Stimulated activated naive B cell treated with anti-CD40 and anti-IgM and Interleukin-4, amounts not matched to agents 10 μg/mL and 1 μg/mL and 100 μg/mL, for 72 hours (primary cell): ENCODE measurements at regions not wholly inside any gene's neighbourhood (a gene's known extent, or its start where the extent isn't known, plus 50 kb on each side); places are given as distances from the start of the nearest gene placed in this dataset.

Experiments used
- ATAC-seq, 2 donors: fragments of 150-1000 bp; cut with Tn5 transposase; replicated peaks; 2 replicates each; pipeline ENCODE4 v1.10.0; 2021; ENCODE audit warnings: moderate library complexity in 1 of 2
- DNase-seq: peaks from one replicate; pipeline ENCODE4 v3.0.0; 2021
- H3K27ac Mint-ChIP-seq: one replicate; pipeline ENCODE4 v1.8.0; 2022; ENCODE audit warnings: mild to moderate bottlenecking, mixed read lengths
- H3K27me3 Mint-ChIP-seq, 2 donors: one replicate each; pipeline ENCODE4 v1.8.0; 2022; ENCODE audit warnings: mixed read lengths in 2 of 2
- H3K36me3 Mint-ChIP-seq, 2 donors: one replicate each; pipeline ENCODE4 v1.8.0; 2022; ENCODE audit warnings: mixed read lengths in 2 of 2, mild to moderate bottlenecking in 1 of 2
- H3K4me1 Mint-ChIP-seq, 2 donors: one replicate each; pipeline ENCODE4 v1.8.0; 2022; ENCODE audit warnings: mixed read lengths in 2 of 2, mild to moderate bottlenecking in 1 of 2
- H3K4me3 Mint-ChIP-seq, 2 donors: one replicate each; pipeline ENCODE4 v1.8.0; 2022; ENCODE audit warnings: mild to moderate bottlenecking in 2 of 2, mixed read lengths in 2 of 2, moderate library complexity in 1 of 2
- H3K9me3 Mint-ChIP-seq, 2 donors: one replicate each; pipeline ENCODE4 v1.8.0; 2022; ENCODE audit warnings: mixed read lengths in 2 of 2, mild to moderate bottlenecking in 1 of 2

DNA sequence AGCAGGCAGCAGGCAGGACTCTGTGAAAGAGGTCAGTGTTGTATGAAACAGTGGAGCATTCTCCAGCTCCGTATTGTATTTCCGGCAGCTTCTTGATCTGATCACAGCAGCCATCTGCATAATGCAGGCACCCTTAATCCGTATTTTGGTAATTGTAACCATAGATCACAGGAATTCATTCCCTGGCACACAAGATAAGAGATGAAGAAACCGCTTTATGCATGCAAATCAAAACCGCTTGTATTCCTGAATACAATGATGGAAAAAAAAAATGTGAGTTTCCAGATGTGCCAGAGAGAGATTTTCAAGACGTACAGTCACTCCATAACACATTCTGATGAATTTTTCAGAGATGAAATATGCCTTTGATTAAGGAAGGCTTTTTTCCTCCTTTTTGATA lies 221.3 kb downstream of the ACKR3 start:
- peaks cover 0 to 9% of the 10 kb centered on the region in 2 donors for H3K27me3 Mint-ChIP-seq
- no peak overlapping the region for H3K4me3 Mint-ChIP-seq
- DNase-seq (no peak), ATAC-seq (no peak)
- H3K36me3 Mint-ChIP-seq: no peaks in the 10 kb centered on the region
- no peak overlapping the region for H3K27ac Mint-ChIP-seq
- H3K4me1 Mint-ChIP-seq: peaks cover 0 to 5% of the 10 kb centered on the region in 2 donors
- H3K9me3 Mint-ChIP-seq: peaks cover 5 to 9% of the 10 kb centered on the region in 2 donors

DNA sequence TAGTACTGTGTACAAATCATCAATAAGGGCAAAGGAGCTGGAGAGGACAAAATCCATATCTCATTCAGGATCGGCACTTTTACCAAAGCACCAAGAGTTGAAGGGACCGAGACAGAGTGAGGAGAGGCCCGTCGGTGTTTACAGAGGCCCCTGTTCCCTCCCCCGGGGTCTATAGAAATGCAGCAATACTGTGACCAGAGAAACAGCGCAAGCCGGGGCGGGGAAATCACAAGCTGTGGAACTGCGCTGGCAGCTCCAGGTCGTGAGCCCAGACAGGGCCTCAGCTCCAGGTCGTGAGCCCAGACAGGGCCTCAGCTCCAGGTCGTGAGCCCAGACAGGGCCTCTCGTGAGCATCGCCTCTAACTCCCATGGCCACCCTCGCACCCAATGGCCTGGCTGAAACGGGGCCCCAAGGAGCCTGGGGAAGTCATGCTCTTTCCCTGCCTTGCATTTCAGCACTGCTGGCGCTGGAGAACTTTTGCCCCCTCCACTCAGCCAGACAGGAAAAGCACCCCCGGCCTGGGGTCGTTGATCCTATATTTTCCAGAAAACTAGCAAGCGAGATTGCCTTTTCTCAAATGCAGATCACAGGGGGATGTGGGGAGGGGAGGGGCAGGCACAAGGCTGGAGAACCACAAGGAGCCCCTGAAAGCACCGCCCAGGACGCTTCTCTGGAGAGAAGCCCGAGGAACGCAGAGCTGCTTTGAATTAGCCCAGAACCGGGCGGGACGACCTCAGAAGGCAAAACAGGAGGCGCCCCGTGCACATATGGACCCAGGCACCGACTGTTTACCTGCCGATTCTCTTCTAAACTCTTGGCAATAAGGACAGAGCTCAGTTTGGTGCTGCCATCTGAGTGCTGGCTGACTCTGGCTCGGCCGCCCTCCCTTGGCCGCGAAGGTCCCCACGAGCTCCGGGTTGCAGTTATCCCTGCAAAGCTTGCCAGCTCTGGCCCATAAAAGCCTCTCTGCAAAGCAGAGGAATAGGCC lies 223.7 kb downstream of the ACKR3 start:
- Mint-ChIP-seq H3K36me3 (no peaks in the 10 kb centered on the region), H3K4me1 (no peaks in the 10 kb centered on the region), H3K27me3 (peaks cover 0 to 9% of the 10 kb centered on the region in 2 donors), H3K9me3 (peaks cover 1 to 3% of the 10 kb centered on the region in 2 donors), H3K27ac (no peak overlapping the region), H3K4me3 (no peak overlapping the region)
- DNase-seq: no peak
- no peak for ATAC-seq

DNA sequence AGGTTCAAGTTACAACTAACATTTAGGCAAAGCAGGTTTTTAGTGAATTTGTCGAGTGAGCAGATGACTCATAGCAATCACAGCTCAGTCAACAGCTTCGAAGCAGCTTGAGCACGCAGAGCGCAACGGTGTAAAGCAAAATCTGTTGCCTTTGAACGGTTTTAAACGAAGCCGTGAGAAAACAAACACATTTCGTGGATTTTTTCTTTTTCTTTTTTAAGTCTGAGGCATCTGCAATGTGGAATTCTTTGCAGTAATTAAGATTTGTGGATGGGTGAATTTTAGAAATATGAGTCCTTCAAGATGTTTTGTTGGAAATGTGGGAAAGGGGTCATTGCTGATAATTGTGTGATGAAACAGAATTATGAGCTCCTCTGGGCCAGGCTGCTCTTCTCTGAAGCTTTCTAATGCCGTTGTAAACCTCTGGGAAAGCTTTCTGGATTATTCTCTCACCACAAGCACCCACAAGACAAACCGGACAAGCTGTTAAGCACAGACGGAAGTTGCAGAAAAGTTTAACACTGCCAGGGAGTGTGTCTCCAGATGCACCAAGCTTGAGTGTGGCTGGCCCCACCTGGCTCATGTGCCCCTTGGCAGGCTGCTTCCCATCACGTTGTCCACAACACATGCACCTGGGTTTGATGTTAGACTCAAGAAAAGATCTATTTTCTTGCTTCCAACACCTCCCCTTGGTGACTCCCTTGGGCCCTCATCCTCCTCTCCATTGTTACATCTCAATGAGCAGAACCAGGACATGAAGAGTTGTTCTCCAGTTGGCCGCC lies 224.7 kb downstream of the ACKR3 start:
- Mint-ChIP-seq H3K27me3 (peaks cover 0 to 9% of the 10 kb centered on the region in 2 donors), H3K36me3 (no peaks in the 10 kb centered on the region), H3K9me3 (peaks cover 1 to 3% of the 10 kb centered on the region in 2 donors), H3K4me3 (no peak overlapping the region), H3K4me1 (no peaks in the 10 kb centered on the region), H3K27ac (no peak overlapping the region)
- DNase-seq (no peak), ATAC-seq (no peak)

DNA sequence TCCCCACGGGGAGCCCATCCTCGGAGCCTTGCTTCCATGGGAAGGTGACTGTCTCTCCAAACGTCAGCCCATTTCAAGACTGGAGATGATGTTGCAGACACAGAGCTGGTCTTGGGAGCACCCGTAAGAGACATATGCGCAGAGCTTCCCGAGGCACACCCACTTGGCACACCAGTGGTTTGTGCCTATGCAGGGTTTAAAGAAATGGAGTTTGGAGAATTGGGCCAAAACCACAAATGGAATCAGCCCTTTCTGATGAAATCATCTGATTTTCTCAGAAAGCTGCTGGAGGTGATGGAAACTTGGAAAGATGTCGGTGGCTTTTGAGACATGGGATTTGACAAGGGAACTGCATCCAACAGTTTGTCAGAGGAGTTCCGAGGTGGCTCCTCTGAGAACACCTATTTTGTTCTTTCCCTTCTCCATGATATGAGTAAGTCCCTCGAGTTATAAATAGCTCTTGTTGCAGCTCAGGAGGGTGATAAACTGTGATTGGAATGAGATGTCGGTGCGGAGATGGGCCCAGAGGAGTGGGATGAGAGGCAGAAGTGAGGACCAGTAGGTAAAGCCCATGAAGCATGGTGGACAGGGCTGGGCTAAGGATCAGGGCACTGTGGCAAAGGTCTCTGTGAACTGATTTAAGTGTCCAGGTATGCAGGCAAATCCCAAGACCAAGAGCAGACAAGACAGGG lies 225.7 kb downstream of the ACKR3 start:
- Mint-ChIP-seq H3K4me1 (no peaks in the 10 kb centered on the region), H3K9me3 (peaks cover 2 to 5% of the 10 kb centered on the region in 2 donors), H3K4me3 (no peak overlapping the region), H3K27ac (no peak overlapping the region), H3K36me3 (no peaks in the 10 kb centered on the region), H3K27me3 (peaks cover 0 to 9% of the 10 kb centered on the region in 2 donors)
- ATAC-seq (no peak), DNase-seq (no peak)

DNA sequence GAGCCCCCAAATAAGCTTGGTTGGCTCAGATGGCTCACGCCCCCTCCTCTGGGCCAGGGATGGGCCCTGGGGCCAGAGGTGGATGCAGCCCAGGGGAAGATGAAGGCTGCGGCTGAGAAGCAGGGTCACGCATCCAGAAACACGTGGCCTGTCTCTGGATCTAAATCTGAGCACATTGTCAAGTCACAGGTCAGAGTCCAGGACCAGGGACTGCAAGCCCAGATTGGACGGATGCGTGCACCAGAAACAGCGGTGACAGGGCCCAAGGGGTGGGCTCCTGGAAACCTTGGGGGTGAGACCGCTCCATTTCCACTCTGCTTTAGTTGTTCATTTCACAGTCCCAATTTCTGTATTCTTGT lies 226.2 kb downstream of the ACKR3 start:
- Mint-ChIP-seq H3K9me3 (peaks cover 3 to 7% of the 10 kb centered on the region in 2 donors), H3K4me1 (no peaks in the 10 kb centered on the region), H3K27me3 (peaks cover 0 to 9% of the 10 kb centered on the region in 2 donors), H3K27ac (no peak overlapping the region), H3K4me3 (no peak overlapping the region), H3K36me3 (no peaks in the 10 kb centered on the region)
- ATAC-seq (no peak), DNase-seq (no peak)

DNA sequence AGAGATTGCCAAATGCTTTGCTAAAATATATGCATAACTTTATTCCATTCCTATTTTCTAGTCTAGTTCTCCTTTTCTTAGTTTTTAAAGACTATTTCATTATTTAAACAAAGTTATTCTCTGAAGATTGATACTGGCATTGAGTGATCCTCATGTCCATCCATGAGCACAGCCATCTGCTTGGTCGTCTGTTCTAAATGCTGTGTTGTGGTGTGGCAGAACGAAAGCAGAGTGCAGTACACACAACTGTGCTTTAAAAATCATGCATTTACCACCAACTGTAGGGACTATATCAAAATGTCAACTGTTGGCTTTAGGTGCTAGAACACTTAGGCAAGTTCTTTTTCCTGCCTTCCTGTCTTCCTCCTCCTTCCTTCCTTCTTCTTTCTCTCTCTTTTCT lies 226.6 kb downstream of the ACKR3 start:
- no peak overlapping the region for H3K27ac Mint-ChIP-seq
- H3K4me3 Mint-ChIP-seq: no peak overlapping the region
- H3K36me3 Mint-ChIP-seq: no peaks in the 10 kb centered on the region
- ATAC-seq (no peak), DNase-seq (no peak)
- H3K9me3 Mint-ChIP-seq: peaks cover 5 to 7% of the 10 kb centered on the region in 2 donors
- H3K4me1 Mint-ChIP-seq: no peaks in the 10 kb centered on the region
- H3K27me3 Mint-ChIP-seq: peaks cover 0 to 13% of the 10 kb centered on the region in 2 donors

DNA sequence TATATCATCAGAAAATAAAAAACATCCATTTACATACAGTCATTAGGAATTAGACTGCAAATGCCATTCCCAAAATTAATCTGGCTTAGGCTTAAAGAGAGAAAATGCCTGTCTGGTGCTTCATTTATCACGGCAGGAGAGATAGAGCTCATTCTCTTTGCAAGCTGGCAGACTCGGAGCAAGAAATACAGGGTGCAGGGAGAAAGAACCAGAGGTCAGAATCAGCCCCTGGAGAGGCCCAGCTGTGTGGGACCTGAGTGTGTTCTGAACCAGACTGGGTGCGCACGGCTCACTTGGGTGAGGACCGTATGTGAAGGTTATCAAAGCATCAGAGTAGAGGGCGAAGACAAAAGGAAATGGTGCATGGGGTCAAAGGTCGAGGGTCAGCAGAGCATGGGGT lies 227.8 kb downstream of the ACKR3 start:
- DNase-seq (no peak), ATAC-seq (no peak)
- no peak overlapping the region for H3K27ac Mint-ChIP-seq
- no peak overlapping the region for H3K4me3 Mint-ChIP-seq
- peaks cover 4 to 7% of the 10 kb centered on the region in 2 donors for H3K9me3 Mint-ChIP-seq
- peaks cover 3 to 13% of the 10 kb centered on the region in 2 donors for H3K27me3 Mint-ChIP-seq
- H3K36me3 Mint-ChIP-seq: no peaks in the 10 kb centered on the region
- no peaks in the 10 kb centered on the region for H3K4me1 Mint-ChIP-seq

DNA sequence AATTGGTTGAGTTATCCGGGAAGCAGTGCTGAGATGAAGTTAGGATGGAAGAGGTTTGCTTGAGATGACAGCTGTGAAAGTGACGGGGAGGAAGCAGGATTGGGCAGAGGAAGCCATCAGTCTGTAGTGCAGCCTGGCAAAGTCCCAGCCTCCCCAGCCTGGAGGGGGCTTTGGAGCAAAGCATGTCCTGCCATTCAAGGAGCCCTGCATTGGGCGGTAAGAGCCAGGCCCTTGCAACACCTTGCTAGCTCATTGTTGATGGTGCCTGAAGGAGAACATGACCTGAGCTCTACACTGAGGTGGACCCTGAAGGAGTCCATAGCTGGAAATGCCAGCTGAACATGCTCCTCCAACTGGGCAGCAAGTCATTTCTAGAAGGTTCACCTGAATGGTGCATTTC lies 228.9 kb downstream of the ACKR3 start:
- ATAC-seq (no peak), DNase-seq (no peak)
- no peaks in the 10 kb centered on the region for H3K36me3 Mint-ChIP-seq
- H3K4me1 Mint-ChIP-seq: no peaks in the 10 kb centered on the region
- H3K4me3 Mint-ChIP-seq: no peak overlapping the region
- H3K27me3 Mint-ChIP-seq: peaks cover 8 to 13% of the 10 kb centered on the region in 2 donors
- no peak overlapping the region for H3K27ac Mint-ChIP-seq
- peaks cover 4 to 7% of the 10 kb centered on the region in 2 donors for H3K9me3 Mint-ChIP-seq

DNA sequence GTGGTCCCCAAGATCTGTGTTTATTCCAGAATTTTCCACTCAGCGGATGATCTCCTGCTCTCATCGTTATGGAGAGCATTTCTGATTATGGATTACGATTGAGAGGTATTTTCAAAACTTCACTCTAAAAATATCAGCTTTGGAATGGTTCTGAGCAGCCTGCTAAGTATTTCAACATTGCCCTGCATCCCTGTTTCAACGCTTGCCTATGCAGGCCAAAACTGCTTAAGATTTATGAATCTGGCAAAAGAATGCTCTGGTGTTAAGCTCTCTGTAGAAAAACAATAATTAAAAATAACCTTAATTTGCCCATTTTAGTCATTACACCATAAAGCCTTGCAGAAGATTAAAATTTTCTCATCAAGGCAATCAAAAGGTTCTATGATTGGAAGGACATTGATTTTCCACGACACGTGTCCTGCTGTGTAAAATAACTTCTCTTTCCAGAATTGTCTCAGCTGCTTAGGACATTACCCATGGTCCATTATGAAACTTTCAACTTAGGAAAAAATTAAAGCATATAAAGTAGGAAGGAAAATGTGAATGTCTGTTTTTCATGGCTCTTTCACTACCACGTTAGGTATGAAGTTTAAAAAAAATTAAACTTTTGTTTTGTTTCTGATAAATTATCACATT lies 229.9 kb downstream of the ACKR3 start:
- H3K4me3 Mint-ChIP-seq: no peak overlapping the region
- DNase-seq: no peak
- no peak overlapping the region for H3K27ac Mint-ChIP-seq
- peaks cover 8 to 13% of the 10 kb centered on the region in 2 donors for H3K27me3 Mint-ChIP-seq
- H3K36me3 Mint-ChIP-seq: no peaks in the 10 kb centered on the region
- H3K9me3 Mint-ChIP-seq: peaks cover 4 to 7% of the 10 kb centered on the region in 2 donors
- no peaks in the 10 kb centered on the region for H3K4me1 Mint-ChIP-seq
- no peak for ATAC-seq

DNA sequence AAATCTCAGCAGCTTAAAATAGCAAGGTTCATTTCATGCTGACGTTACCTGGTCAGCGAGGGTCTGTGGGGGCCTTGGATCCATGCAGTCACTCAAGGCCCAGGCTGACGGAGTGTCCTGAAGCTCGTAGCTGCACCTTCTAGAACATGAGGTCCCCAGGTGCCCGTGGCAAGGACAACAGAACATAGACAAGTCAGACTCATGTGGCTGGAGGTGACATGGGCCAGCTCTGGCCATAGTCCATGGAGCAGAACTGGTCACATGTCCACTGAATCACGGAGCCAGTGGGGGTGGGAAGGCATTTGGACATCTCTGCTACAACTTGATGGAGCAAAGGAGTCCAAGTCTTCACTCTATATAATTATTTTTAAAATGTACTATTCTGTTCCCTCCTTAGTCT lies 233.2 kb downstream of the ACKR3 start:
- H3K36me3 Mint-ChIP-seq: no peaks in the 10 kb centered on the region
- ATAC-seq: no peak
- no peak overlapping the region for H3K27ac Mint-ChIP-seq
- H3K4me3 Mint-ChIP-seq: no peak overlapping the region
- H3K4me1 Mint-ChIP-seq: no peaks in the 10 kb centered on the region
- DNase-seq: no peak
- peaks cover 4 to 8% of the 10 kb centered on the region in 2 donors for H3K27me3 Mint-ChIP-seq
- peaks cover 6 to 12% of the 10 kb centered on the region in 2 donors for H3K9me3 Mint-ChIP-seq

DNA sequence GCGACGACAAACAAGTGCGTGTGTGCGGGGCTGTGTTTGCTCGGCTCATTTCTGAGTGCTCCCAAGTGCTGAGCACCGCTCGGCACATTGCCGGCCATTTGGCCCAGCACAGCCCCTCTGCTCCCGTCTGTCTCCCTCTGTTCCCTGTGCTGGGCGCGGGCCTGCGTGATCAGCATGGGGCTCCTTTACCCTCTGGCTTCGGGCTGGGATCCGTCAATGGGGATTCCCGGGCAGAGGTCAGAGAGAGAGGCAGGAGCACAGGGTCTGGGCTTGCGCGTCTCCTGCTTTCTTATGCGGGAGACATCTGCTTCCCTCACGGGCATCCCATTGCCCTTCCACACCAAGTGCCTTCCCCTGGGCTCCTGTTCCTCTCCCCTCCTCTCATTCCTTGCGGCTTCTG lies 234.0 kb downstream of the ACKR3 start:
- DNase-seq (no peak), ATAC-seq (no peak)
- Mint-ChIP-seq H3K4me3 (no peak overlapping the region), H3K4me1 (no peaks in the 10 kb centered on the region), H3K36me3 (peaks cover 0 to 3% of the 10 kb centered on the region in 2 donors), H3K27me3 (peaks cover 4 to 8% of the 10 kb centered on the region in 2 donors), H3K9me3 (peaks cover 10 to 16% of the 10 kb centered on the region in 2 donors), H3K27ac (no peak overlapping the region)

DNA sequence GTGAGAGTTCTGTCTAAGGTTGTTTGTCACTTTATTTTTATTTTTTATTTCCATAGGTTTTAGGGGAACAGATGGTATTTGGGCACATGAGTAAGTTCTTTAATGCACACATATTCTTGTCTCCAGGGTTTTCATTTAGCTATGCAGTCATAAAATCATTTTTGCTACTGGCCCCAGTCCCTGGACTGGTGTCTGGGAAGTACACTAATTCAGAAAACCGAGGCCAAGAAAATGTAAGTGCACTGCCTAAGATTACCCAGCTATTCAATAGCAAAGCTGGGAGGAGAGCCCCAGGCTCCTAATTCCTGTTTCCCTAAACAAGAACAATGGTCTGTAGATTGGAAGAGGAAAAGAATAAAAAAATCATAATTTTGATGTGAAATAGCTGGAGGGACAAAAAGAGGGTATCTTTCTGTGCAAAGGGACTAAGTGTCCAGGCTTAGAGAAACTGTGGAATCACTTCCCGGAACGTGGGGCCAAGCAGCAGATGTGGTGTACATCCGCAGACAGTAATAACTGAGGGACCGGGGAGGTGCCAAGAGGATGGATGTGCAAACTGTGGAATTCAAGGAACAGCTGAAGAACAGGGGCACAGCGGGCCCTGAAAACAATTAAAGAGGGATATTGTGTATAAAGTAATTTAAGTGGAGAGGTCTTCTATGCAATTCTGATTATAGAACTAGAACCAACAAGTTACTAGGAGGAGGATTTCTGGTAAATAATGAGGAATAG lies 236.3 kb downstream of the ACKR3 start:
- peaks cover 13 to 23% of the 10 kb centered on the region in 2 donors for H3K9me3 Mint-ChIP-seq
- peaks cover 2 to 8% of the 10 kb centered on the region in 2 donors for H3K27me3 Mint-ChIP-seq
- H3K4me3 Mint-ChIP-seq: no peak overlapping the region
- no peak for ATAC-seq
- no peak for DNase-seq
- peaks cover 0 to 3% of the 10 kb centered on the region in 2 donors for H3K36me3 Mint-ChIP-seq
- no peak overlapping the region for H3K27ac Mint-ChIP-seq
- H3K4me1 Mint-ChIP-seq: no peaks in the 10 kb centered on the region

DNA sequence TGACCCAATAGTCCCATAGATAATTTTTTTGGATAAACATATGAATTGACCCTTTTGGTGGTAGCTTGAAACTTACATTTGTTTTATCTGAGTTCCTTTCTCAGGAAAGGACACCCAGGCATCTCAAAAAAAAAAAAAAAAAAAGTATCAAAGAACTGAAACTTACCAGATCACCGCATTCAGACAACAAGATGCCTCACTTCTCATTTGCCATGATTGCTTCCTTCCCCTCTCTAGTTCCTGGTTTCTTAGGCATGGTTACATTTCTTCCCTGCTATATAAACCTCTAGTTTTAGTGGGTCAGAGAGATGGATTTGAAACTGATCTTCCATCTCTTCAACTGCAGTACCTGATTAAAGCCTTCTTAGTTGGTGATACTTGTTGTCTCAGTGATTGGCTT lies 240.1 kb downstream of the ACKR3 start:
- Mint-ChIP-seq H3K4me3 (no peak overlapping the region), H3K27ac (no peak overlapping the region), H3K9me3 (peaks cover 15 to 26% of the 10 kb centered on the region in 2 donors), H3K36me3 (peaks cover 0 to 3% of the 10 kb centered on the region in 2 donors), H3K4me1 (no peaks in the 10 kb centered on the region), H3K27me3 (peaks cover 0 to 5% of the 10 kb centered on the region in 2 donors)
- DNase-seq: no peak
- ATAC-seq: no peak
